ENCODE measurements at regions not wholly inside any gene's neighbourhood (a gene's known extent, or its start where the extent isn't known, plus 50 kb on each side); places are given as distances from the start of the nearest gene placed in this dataset.

- H3K27me3 ChIP-seq (ENCODE audit: insufficient read depth, low read length): no peaks in the 10 kb centered on the region
- no peaks in the 10 kb centered on the region for H3K9me3 ChIP-seq (ENCODE audit: low read length)
- no peaks in the 10 kb centered on the region for H3K36me3 ChIP-seq (ENCODE audit: insufficient read depth, low read length)
- H2AFZ ChIP-seq (ENCODE audit: low read depth, low read length): no peak overlapping the region
- H3K4me1 ChIP-seq (ENCODE audit: insufficient read depth, low read length): no peaks in the 10 kb centered on the region
- no peak overlapping the region for H3K4me3 ChIP-seq (ENCODE audit: low read length)
These were observed 199.2 kb upstream of the PRDM1 start for GRCh38 chr6:105886814-105887544.

- H3K9me3 ChIP-seq (ENCODE audit: low read length): no peaks in the 10 kb centered on the region
- no peaks in the 10 kb centered on the region for H3K4me1 ChIP-seq (ENCODE audit: insufficient read depth, low read length)
- no peak overlapping the region for H3K4me3 ChIP-seq (ENCODE audit: low read length)
- H3K36me3 ChIP-seq (ENCODE audit: insufficient read depth, low read length): no peaks in the 10 kb centered on the region
- no peak overlapping the region for H2AFZ ChIP-seq (ENCODE audit: low read depth, low read length)
- no peaks in the 10 kb centered on the region for H3K27me3 ChIP-seq (ENCODE audit: insufficient read depth, low read length)
These were observed 199.9 kb upstream of the PRDM1 start for GRCh38 chr6:105886066-105886813.

GRCh38 chr6:105884426-105884825 is 201.7 kb upstream of the PRDM1 start:
- Histone ChIP-seq H3K9me3 (ENCODE audit: low read length) (no peaks in the 10 kb centered on the region), H3K27me3 (ENCODE audit: insufficient read depth, low read length) (no peaks in the 10 kb centered on the region), H3K36me3 (ENCODE audit: insufficient read depth, low read length) (no peaks in the 10 kb centered on the region), H3K4me1 (ENCODE audit: insufficient read depth, low read length) (no peaks in the 10 kb centered on the region), H3K4me3 (ENCODE audit: low read length) (no peak overlapping the region), H2AFZ (ENCODE audit: low read depth, low read length) (no peak overlapping the region)

GRCh38 chr6:105884011-105884410 is 202.1 kb upstream of the PRDM1 start:
- H3K4me3 ChIP-seq (ENCODE audit: low read length): no peak overlapping the region

GRCh38 chr6:105882828-105883227 is 203.3 kb upstream of the PRDM1 start:
- H3K27me3 ChIP-seq (ENCODE audit: insufficient read depth, low read length): no peaks in the 10 kb centered on the region
- H3K4me3 ChIP-seq (ENCODE audit: low read length): no peak overlapping the region
- H2AFZ ChIP-seq (ENCODE audit: low read depth, low read length): no peak overlapping the region
- H3K9me3 ChIP-seq (ENCODE audit: low read length): no peaks in the 10 kb centered on the region
- H3K36me3 ChIP-seq (ENCODE audit: insufficient read depth, low read length): no peaks in the 10 kb centered on the region
- no peaks in the 10 kb centered on the region for H3K4me1 ChIP-seq (ENCODE audit: insufficient read depth, low read length)

More at GRCh38 chr6:105884011-105884410, 202.1 kb upstream of the PRDM1 start:
- H3K27me3 ChIP-seq (ENCODE audit: insufficient read depth, low read length): no peaks in the 10 kb centered on the region
- no peak overlapping the region for H2AFZ ChIP-seq (ENCODE audit: low read depth, low read length)
- no peaks in the 10 kb centered on the region for H3K9me3 ChIP-seq (ENCODE audit: low read length)
- H3K4me1 ChIP-seq (ENCODE audit: insufficient read depth, low read length): no peaks in the 10 kb centered on the region
- H3K36me3 ChIP-seq (ENCODE audit: insufficient read depth, low read length): no peaks in the 10 kb centered on the region

- H3K36me3 ChIP-seq (ENCODE audit: insufficient read depth, low read length): no peaks in the 10 kb centered on the region
- no peaks in the 10 kb centered on the region for H3K27me3 ChIP-seq (ENCODE audit: insufficient read depth, low read length)
- no peaks in the 10 kb centered on the region for H3K9me3 ChIP-seq (ENCODE audit: low read length)
- no peak overlapping the region for H2AFZ ChIP-seq (ENCODE audit: low read depth, low read length)
- no peak overlapping the region for H3K4me3 ChIP-seq (ENCODE audit: low read length)
- no peaks in the 10 kb centered on the region for H3K4me1 ChIP-seq (ENCODE audit: insufficient read depth, low read length)
These were observed 203.9 kb upstream of the PRDM1 start for GRCh38 chr6:105882121-105882803.

GRCh38 chr6:105881608-105882007 is 204.5 kb upstream of the PRDM1 start:
- H3K27me3 ChIP-seq (ENCODE audit: insufficient read depth, low read length): no peaks in the 10 kb centered on the region

GRCh38 chr6:105880030-105880492 is 206.1 kb upstream of the PRDM1 start:
- H3K4me1 ChIP-seq (ENCODE audit: insufficient read depth, low read length): no peaks in the 10 kb centered on the region
- H3K9me3 ChIP-seq (ENCODE audit: low read length): no peaks in the 10 kb centered on the region
- no peaks in the 10 kb centered on the region for H3K27me3 ChIP-seq (ENCODE audit: insufficient read depth, low read length)
- no peak overlapping the region for H2AFZ ChIP-seq (ENCODE audit: low read depth, low read length)
- H3K36me3 ChIP-seq (ENCODE audit: insufficient read depth, low read length): no peaks in the 10 kb centered on the region
- H3K4me3 ChIP-seq (ENCODE audit: low read length): no peak overlapping the region

More at GRCh38 chr6:105881608-105882007, 204.5 kb upstream of the PRDM1 start:
- Histone ChIP-seq H3K4me3 (ENCODE audit: low read length) (no peak overlapping the region), H3K36me3 (ENCODE audit: insufficient read depth, low read length) (no peaks in the 10 kb centered on the region), H3K9me3 (ENCODE audit: low read length) (no peaks in the 10 kb centered on the region), H3K4me1 (ENCODE audit: insufficient read depth, low read length) (no peaks in the 10 kb centered on the region), H2AFZ (ENCODE audit: low read depth, low read length) (no peak overlapping the region)

- Histone ChIP-seq H2AFZ (ENCODE audit: low read depth, low read length) (no peak overlapping the region), H3K9me3 (ENCODE audit: low read length) (no peaks in the 10 kb centered on the region), H3K4me1 (ENCODE audit: insufficient read depth, low read length) (no peaks in the 10 kb centered on the region), H3K36me3 (ENCODE audit: insufficient read depth, low read length) (no peaks in the 10 kb centered on the region), H3K27me3 (ENCODE audit: insufficient read depth, low read length) (no peaks in the 10 kb centered on the region), H3K4me3 (ENCODE audit: low read length) (no peak overlapping the region)
These were observed 207.0 kb upstream of the PRDM1 start for GRCh38 chr6:105879146-105879545.

GRCh38 chr6:105875974-105876640 is 210.0 kb upstream of the PRDM1 start:
- H3K4me1 ChIP-seq (ENCODE audit: insufficient read depth, low read length): no peaks in the 10 kb centered on the region
- H3K36me3 ChIP-seq (ENCODE audit: insufficient read depth, low read length): no peaks in the 10 kb centered on the region
- H3K4me3 ChIP-seq (ENCODE audit: low read length): no peak overlapping the region
- no peaks in the 10 kb centered on the region for H3K9me3 ChIP-seq (ENCODE audit: low read length)
- H3K27me3 ChIP-seq (ENCODE audit: insufficient read depth, low read length): no peaks in the 10 kb centered on the region
- no peak overlapping the region for H2AFZ ChIP-seq (ENCODE audit: low read depth, low read length)

GRCh38 chr6:105874835-105875626 is 211.1 kb upstream of the PRDM1 start:
- no peaks in the 10 kb centered on the region for H3K36me3 ChIP-seq (ENCODE audit: insufficient read depth, low read length)
- no peaks in the 10 kb centered on the region for H3K4me1 ChIP-seq (ENCODE audit: insufficient read depth, low read length)
- no peak overlapping the region for H2AFZ ChIP-seq (ENCODE audit: low read depth, low read length)
- no peaks in the 10 kb centered on the region for H3K27me3 ChIP-seq (ENCODE audit: insufficient read depth, low read length)
- no peak overlapping the region for H3K4me3 ChIP-seq (ENCODE audit: low read length)
- no peaks in the 10 kb centered on the region for H3K9me3 ChIP-seq (ENCODE audit: low read length)

- H3K27me3 ChIP-seq (ENCODE audit: insufficient read depth, low read length): no peaks in the 10 kb centered on the region
- H3K4me1 ChIP-seq (ENCODE audit: insufficient read depth, low read length): no peaks in the 10 kb centered on the region
- H3K36me3 ChIP-seq (ENCODE audit: insufficient read depth, low read length): no peaks in the 10 kb centered on the region
- no peak overlapping the region for H2AFZ ChIP-seq (ENCODE audit: low read depth, low read length)
- no peak overlapping the region for H3K4me3 ChIP-seq (ENCODE audit: low read length)
- no peaks in the 10 kb centered on the region for H3K9me3 ChIP-seq (ENCODE audit: low read length)
These were observed 212.3 kb upstream of the PRDM1 start for GRCh38 chr6:105873799-105874198.

All from neuron (in vitro differentiated cells).